ENCODE measurements at regions not wholly inside any gene's neighbourhood (a gene's known extent, or its start where the extent isn't known, plus 50 kb on each side); places are given as distances from the start of the nearest gene placed in this dataset.

DNA sequence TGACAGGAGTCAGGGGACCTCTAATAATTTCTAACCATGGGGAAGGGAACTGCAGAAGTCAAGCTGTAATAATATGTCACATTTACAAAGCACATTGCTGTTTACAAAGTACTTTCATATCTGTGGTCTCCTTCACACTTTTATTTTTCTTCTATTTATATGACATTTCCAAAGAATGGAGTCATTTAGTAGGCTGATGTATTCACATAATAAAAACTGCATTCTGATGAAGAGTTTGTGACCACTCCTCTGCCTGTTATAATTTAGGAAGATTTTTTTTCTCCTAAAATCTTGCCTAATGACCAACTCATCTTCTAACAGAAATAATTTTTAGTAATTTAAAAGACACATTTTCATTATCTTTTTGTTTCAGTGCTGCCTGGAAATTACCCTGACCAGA is 272.2 kb upstream of the VEPH1 start:
- TF ChIP-seq GLIS3 (CRISPR knock-in tag; IDR thresholded peaks at IDR 0.05) = no peak
- no peak for TF ChIP-seq ZC3H10 (CRISPR knock-in tag; IDR thresholded peaks at IDR 0.05)
- TF ChIP-seq, protein P1, sequence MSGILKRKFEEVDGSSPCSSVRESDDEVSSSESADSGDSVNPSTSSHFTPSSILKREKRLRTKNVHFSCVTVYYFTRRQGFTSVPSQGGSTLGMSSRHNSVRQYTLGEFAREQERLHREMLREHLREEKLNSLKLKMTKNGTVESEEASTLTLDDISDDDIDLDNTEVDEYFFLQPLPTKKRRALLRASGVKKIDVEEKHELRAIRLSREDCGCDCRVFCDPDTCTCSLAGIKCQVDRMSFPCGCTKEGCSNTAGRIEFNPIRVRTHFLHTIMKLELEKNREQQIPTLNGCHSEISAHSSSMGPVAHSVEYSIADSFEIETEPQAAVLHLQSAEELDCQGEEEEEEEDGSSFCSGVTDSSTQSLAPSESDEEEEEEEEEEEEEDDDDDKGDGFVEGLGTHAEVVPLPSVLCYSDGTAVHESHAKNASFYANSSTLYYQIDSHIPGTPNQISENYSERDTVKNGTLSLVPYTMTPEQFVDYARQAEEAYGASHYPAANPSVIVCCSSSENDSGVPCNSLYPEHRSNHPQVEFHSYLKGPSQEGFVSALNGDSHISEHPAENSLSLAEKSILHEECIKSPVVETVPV (CRISPR knock-in tag; IDR thresholded peaks at IDR 0.05) = no peak
- no peak for ATAC-seq

GRCh38 chr3:157769378-157769777 is 266.2 kb upstream of the VEPH1 start:
- TF ChIP-seq OSR1 (CRISPR knock-in tag; IDR thresholded peaks at IDR 0.05) = no peak
- no peak for TF ChIP-seq GLIS3 (CRISPR knock-in tag; IDR thresholded peaks at IDR 0.05)
- no peak for TF ChIP-seq BACH2 (CRISPR knock-in tag; IDR thresholded peaks at IDR 0.05; ENCODE audit: borderline replicate concordance)
- no peak for TF ChIP-seq CSDC2 (CRISPR knock-in tag; IDR thresholded peaks at IDR 0.05)
- no peak for TF ChIP-seq ZNF8 (CRISPR knock-in tag; IDR thresholded peaks at IDR 0.05)
- TF ChIP-seq ISL1 (CRISPR knock-in tag; IDR thresholded peaks at IDR 0.05) = no peak
- TF ChIP-seq ARNTL (CRISPR knock-in tag; IDR thresholded peaks at IDR 0.05; ENCODE audit: borderline replicate concordance, low read depth) = no peak
- TF ChIP-seq ZC3H10 (CRISPR knock-in tag; IDR thresholded peaks at IDR 0.05) = no peak
- no peak for TF ChIP-seq PPARA (CRISPR knock-in tag; IDR thresholded peaks at IDR 0.05; ENCODE audit: borderline replicate concordance)
- TF ChIP-seq, protein P1 (CRISPR knock-in tag; IDR thresholded peaks at IDR 0.05) = no peak
- no peak for TF ChIP-seq ZNF70 (CRISPR knock-in tag; IDR thresholded peaks at IDR 0.05)
- ATAC-seq = no peak

GRCh38 chr3:157767607-157768006 is 264.4 kb upstream of the VEPH1 start:
- no peak for ATAC-seq
- TF ChIP-seq ARNTL (CRISPR knock-in tag; IDR thresholded peaks at IDR 0.05; ENCODE audit: borderline replicate concordance, low read depth) = no peak
- TF ChIP-seq SNAI2 (CRISPR knock-in tag; IDR thresholded peaks at IDR 0.05) = no peak
- no peak for TF ChIP-seq ZNF565 (CRISPR knock-in tag; conservative IDR thresholded peaks at IDR 0.05; ENCODE audit: low read depth)
- TF ChIP-seq TSHZ2 (CRISPR knock-in tag; IDR thresholded peaks at IDR 0.05) = no peak
- TF ChIP-seq TOX (CRISPR knock-in tag; IDR thresholded peaks at IDR 0.05; ENCODE audit: borderline replicate concordance) = no peak
- TF ChIP-seq PPARA (CRISPR knock-in tag; IDR thresholded peaks at IDR 0.05; ENCODE audit: borderline replicate concordance) = no peak
- TF ChIP-seq ISL1 (CRISPR knock-in tag; IDR thresholded peaks at IDR 0.05) = no peak
- TF ChIP-seq ZNF8 (CRISPR knock-in tag; IDR thresholded peaks at IDR 0.05) = no peak
- no peak for TF ChIP-seq ZFP3 (CRISPR knock-in tag; IDR thresholded peaks at IDR 0.05)
- no peak for TF ChIP-seq OSR1 (CRISPR knock-in tag; IDR thresholded peaks at IDR 0.05)

DNA sequence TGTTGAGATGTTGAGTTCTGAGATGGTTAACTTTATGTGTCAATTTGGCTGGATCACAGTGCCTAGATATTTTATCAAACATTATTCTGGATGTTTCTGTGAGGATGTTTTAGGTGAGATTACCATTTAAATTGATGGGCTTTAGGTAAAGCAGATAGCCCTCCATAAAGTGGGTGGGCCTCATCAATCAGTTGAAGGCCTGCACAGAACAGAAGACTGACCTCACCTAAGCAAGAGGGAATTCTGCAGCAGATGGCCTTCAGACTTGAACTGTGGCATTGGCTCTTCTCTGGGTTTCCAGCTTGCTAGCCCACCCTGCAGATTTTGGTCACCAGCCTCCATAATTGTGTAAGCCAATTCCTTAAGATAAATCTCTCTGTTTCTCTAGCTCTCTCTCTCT is 260.4 kb upstream of the VEPH1 start:
- TF ChIP-seq RARB (CRISPR knock-in tag; IDR thresholded peaks at IDR 0.05) = no peak
- TF ChIP-seq ZC3H10 (CRISPR knock-in tag; IDR thresholded peaks at IDR 0.05) = no peak
- TF ChIP-seq, protein P1 (CRISPR knock-in tag; IDR thresholded peaks at IDR 0.05) = no peak
- TF ChIP-seq ISL1 (CRISPR knock-in tag; IDR thresholded peaks at IDR 0.05) = no peak
- no peak for TF ChIP-seq ESRRG (CRISPR knock-in tag; IDR thresholded peaks at IDR 0.05)
- ATAC-seq = no peak

DNA sequence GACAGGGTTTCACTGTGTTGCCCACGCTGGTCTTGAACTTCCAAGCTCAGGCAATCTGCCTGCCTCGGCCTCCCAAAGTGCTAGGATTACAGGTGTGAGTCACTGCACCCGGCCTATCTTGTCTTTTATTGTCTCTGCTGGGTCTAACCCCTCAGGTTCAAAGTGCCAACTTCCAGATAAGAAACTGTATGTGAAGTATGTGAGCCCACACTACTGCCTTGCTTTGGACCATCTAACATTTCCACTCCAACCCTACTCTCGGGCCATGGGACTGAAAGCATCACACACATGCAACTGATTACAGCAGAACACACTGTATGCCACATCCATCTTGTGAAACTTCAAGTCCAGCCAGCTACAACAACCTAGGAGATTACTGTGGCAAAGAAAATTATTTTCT is 256.1 kb upstream of the VEPH1 start:
- ATAC-seq = no peak
- TF ChIP-seq ZNF70 (CRISPR knock-in tag; IDR thresholded peaks at IDR 0.05) (no peak), TSHZ2 (CRISPR knock-in tag; IDR thresholded peaks at IDR 0.05) (no peak), PPARA (CRISPR knock-in tag; IDR thresholded peaks at IDR 0.05; ENCODE audit: borderline replicate concordance) (no peak), ZFP30 (CRISPR knock-in tag; IDR thresholded peaks at IDR 0.05) (no peak), ZFP3 (CRISPR knock-in tag; IDR thresholded peaks at IDR 0.05) (no peak), BACH2 (CRISPR knock-in tag; IDR thresholded peaks at IDR 0.05; ENCODE audit: borderline replicate concordance) (no peak), ESRRG (CRISPR knock-in tag; IDR thresholded peaks at IDR 0.05) (no peak), ZNF8 (CRISPR knock-in tag; IDR thresholded peaks at IDR 0.05) (no peak), TOX (CRISPR knock-in tag; IDR thresholded peaks at IDR 0.05; ENCODE audit: borderline replicate concordance) (no peak), CREB5 (CRISPR knock-in tag; IDR thresholded peaks at IDR 0.05; ENCODE audit: low read depth) (no peak), TCF4 (CRISPR knock-in tag; IDR thresholded peaks at IDR 0.05; ENCODE audit: borderline replicate concordance) (no peak), ISL1 (CRISPR knock-in tag; IDR thresholded peaks at IDR 0.05) (no peak), RARB (CRISPR knock-in tag; IDR thresholded peaks at IDR 0.05) (no peak), ZNF565 (CRISPR knock-in tag; conservative IDR thresholded peaks at IDR 0.05; ENCODE audit: low read depth) (no peak), SNAI2 (CRISPR knock-in tag; IDR thresholded peaks at IDR 0.05) (no peak), ZC3H10 (CRISPR knock-in tag; IDR thresholded peaks at IDR 0.05) (no peak)
